Middle frontal gyrus (tissue), 1 donor: ENCODE measurements at regions not wholly inside any gene's neighbourhood (a gene's known extent, or its start where the extent isn't known, plus 50 kb on each side); places are given as distances from the start of the nearest gene placed in this dataset.
A peak's percentile ranks its signal among the peaks of the same experiment; 100 is the strongest.
"Not testable (repeated sequence)": the region's sequence is repeated elsewhere in the genome, so short reads cannot be mapped to it uniquely, and the experiment has no call there.

ENCODE experiments used
- DNase-seq: peaks from one replicate; pipeline ENCODE4 v3.0.0-alpha.2; 2015; ENCODE audit warnings: low spot score; ENCODE audit errors: extremely low spot score

DNA sequence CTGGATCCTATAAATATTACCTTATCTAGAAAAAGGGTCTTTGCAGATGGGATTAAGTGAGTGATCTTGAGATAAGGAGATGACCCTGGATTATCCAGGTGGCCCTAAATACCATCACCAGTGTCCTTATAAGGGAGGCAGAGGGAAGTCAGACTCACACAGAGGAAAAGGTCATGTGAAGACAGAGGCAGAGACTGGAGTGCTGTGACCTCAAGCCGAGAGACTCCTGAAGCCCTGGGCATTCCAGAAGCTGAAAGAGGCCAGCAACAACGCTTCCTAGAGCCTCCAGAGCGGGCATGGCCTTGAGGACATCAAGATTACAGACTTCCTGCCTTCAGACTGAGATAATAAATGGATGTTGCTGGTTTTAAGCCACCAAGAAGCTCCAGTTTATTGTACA is 118.8 kb downstream of the ATPSCKMT start:
- DNase-seq: no peak

DNA sequence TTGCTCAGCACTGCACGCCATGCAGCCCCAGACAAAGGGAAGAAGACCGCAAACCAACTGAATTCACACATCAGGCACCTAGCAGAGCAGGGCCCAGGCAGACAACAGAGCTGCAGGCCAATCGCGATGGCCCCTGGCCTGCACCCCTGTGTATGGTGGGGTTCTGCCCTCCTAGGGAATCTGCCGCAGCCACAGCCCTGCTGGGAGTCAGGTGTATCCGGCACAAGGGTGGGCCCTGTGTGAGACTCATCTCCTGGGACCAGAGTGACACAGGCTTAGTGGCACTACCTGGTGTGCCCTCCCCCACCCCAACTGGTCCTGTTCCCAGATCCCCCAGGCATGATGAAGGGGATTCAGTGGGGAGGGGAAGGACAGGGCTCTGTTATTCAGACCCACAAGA is 122.8 kb downstream of the ATPSCKMT start:
- no peak for DNase-seq

DNA sequence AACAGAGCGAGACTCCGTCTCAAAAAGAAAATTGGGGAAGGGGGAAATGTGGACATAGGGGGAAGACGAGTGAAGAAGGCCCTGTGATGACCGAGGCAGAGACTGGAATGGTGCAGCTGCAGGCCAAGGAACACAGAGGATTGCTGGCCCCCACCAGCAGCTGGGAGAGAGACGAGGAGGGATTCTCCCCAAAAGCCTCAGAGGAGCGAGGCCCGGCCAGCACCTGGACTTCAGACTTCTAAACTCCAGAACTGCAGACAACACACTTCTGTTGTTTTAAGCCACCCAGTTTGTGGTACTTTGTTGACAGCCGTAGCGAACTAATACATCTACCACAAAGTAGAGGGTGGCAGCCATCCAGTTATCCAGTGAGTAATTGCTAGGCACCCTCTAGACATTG is 124.6 kb downstream of the ATPSCKMT start:
- DNase-seq: no peak

DNA sequence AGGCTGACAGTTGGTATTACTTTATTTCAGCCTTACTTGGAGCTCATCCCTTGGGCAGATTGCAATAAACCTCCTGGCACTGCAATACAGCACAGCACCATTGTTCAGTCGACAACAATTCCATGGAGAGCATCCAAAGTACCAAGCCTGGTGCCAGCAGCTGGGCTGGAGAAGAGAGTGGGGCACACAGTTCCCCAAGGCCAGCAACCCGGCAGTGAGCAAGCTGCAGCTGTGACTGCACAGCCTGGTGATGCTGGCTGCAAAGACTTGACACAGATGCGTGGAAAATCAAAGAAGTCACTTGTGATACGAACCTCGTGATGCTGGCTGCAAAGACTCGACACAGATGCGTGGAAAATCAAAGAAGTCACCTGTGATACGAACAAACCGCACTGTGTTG is 125.4 kb downstream of the ATPSCKMT start:
- peak; percentile 82 for DNase-seq

DNA sequence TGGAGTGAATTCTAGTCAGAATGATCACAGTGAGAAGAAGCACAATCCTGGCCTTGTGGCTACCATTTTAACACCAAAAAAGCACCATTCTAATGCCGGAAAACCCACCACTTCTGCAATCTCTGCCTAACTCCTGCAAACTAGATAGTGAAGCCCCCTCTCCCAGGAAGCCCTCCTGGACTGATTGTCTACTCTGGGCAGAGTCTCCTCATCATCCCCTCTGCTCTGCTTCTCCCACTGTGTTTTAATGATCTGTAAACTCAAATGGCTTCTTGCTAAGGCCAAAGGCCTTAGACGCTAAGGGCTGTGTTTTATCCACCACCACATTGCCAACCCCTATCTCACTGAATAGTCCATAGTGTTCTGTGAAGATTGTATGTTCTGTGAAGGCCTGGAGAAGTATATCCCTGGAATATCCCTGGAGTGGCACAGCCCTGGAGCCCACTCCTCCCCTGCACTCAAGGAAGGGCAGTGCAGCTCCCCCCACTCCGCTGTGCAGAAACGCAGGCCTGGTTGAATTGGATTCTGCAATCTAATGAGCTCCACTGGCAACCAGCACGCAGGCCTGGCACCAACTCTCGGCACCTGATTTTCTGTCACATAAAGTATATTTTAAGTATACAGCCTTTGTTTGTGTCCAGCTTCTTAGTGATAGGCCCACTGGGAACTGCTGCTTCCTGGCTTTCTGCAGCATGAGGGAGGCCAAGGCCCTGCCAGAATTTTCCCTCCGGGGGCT is 126.3 kb downstream of the ATPSCKMT start:
- no peak for DNase-seq

DNA sequence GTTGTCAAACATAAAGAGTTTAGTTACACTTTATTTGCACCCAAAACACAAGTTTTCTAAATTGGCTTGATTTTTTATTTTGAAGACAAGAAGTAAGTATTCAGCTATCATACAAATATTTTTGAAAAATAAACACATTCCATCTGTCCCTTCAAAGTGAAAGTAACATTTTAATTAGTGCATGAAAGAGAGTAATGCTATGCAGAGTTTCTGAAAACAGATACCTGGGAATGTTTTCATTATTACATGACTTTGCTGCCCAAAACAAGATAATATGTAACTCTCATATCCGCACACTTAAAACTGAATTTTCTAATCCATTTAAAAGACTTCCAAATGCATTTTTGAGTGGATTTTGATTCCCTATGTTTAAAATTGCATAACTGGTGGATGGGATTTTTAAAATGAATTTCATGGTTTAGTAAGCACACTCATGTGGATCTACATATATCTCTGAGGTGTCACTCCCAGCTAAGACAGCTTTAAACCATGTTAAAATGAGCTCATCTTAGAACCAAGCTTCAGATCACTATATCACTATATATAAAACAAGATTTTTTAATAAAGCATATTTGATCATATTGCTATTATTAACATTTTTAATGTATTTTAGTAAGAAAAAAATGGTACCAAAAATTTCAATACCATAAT is 127.5 kb downstream of the ATPSCKMT start:
- DNase-seq: no peak

DNA sequence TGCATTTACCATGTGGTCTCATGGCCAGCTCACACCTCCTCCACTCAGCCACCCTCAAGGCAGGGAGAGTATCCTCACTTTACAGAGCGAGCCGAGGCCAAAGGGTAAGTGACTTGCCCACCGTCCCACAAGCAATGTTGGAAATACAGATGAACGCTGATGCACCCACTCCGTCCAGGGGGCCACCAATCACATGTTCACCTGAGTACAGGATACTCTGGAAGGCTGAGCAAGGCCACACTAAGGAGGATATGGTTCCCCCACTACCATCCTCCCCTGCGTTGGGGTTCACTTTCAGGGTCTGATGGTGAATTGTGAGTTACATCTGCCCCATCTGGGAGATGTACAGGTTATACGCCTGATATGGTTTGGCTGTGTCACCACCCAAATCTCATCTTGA is 128.8 kb downstream of the ATPSCKMT start:
- DNase-seq: no peak

DNA sequence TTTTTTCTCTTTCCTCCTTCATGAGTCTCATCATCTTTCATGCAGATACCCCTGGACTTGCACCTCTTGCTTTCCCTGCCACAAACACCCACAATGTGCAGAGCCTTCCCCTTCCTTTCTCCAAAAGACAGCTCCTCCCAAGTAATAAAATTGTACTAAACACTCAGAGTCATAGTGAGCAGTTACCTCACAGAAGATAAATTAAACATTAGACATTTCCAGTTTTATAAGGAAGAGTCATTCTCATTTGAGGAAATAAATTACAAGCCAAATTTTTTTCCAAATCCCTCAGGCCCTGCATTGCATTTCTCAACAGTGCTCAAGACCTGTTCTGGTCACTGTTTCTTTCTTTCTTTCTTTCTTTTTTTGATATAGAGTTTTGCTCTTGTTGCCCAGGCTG is 131.5 kb downstream of the ATPSCKMT start:
- DNase-seq: no peak

DNA sequence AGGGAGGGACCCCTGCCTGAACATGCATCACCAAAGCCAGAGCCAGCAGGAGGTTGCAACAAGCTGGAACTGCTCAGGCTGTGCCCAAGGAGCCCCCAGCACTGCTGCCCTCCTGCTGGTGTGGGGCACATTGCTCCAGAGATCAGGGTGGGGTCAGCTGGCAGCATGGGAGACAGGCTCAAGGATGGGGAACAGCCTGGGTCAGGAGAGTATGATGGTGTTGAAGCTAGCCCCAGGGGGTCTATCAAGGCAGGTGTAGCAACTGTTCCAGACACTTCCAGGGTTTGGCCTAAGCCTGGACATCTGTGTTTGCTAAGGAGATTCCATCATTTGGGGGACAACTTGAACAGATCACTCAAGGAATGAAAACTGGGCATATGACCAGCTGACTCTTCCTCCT is 133.1 kb downstream of the ATPSCKMT start:
- no peak for DNase-seq

DNA sequence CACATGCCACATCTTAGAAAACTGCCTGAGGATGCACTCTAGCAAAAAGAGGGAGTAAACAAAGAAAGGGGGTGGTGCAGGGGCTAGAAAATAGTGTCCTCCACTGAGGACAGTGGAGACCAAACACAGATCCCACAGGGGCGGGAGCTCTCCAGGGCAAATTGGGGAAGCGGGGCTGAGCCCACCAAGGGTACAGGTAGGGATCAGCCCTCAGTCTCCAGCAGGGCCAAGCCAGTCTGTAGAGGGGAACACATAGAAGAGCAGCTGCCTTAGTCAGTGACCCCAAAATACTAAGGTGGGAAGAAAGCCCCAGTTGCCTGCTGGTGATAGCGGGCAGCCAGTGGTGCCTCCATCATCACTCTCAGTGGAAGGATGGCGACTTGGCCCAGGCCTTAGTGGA is 134.0 kb downstream of the ATPSCKMT start:
- no peak for DNase-seq

DNA sequence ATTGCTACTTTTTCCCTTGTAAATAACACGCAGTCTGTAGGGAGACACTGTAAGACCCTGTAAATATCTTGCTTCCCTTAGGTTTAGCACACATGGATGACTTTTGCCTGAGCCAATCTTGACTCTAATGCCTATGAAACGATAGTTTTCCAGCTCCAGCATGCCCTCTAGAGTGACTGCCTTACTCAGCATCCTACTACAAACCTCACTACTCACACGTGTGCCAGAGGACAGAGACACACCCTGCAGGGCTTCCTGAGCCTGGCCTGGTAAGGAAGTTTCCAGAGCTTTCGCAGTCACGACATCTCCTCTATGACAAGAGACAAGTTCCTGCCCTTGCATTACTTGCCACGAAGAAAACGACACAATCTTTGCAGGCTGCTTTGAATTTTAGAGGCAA is 138.1 kb downstream of the ATPSCKMT start:
- DNase-seq: peak; percentile 14

DNA sequence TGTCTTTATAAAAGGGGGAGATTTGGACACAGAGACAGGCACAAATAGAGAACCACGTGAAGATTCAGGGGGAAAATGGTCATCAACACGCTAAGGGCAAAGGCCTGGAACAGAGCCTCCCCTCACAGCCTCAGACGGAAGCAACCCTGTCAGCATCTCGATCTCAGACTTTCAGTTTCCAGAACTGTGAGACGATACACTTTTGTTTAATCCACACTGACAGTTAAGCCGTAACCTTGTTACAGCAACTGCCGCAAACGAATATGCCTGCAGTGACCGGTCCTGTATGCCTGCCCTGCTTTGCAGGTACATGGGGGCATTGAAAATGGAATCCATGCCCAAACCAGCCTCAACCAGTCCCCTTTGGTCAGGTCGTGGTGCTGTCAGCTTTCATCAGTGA is 139.5 kb downstream of the ATPSCKMT start:
- no peak for DNase-seq

DNA sequence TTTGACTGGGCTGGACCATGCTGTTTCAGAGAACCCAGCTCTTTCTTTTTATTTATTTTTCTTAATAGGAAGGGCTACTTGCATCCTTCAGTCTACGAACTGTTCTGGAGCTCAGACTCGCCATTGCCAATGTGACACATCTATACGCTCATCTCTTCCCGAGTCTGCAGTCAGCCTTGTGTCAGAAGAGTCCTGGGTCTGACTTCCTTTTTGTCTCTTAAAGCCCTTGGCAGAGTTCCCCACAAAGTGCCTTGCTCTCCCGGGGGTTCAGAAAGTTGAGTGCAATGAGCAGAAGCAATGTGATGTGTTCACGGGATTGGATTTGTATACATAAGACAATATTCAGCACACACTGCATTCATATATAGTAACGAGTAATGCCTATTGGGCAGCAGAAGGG is 140.4 kb downstream of the ATPSCKMT start:
- DNase-seq: no peak

DNA sequence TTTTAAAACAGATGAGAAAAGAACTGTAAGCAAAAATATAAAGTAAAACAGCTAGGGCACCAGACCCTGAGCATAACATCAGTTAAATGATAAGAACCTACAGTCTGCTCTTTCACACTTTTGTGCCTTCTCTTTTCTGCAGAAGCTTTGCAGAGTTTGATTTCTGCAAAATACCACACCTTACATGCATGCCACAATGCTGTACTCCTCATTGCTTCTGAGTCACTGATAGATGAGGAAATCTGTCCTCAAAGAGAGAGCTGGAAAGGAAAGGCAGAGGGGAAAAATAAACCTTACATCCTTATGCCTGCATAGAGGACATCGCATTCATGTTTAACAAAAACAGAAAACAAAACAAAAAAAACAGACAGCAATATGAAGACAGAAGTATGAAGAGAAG is 142.9 kb downstream of the ATPSCKMT start:
- no peak for DNase-seq

DNA sequence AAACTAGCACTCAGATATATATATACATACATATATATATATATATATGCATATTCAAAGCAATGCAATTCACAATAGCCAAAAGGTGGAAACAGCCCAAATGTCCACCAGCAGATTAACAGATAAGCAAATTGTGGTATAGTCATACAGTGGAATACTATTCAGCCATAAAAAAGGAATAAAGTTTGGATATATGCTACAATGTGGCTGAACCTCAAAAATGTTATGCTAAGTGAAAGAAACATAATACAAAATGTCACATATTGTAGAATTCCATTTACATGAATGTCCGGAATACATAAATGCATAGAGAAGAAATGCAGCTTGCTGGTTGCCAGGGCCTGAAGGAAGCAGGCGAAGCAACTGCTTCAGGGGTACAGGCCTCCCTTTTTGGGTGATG is 143.4 kb downstream of the ATPSCKMT start:
- no peak for DNase-seq

DNA sequence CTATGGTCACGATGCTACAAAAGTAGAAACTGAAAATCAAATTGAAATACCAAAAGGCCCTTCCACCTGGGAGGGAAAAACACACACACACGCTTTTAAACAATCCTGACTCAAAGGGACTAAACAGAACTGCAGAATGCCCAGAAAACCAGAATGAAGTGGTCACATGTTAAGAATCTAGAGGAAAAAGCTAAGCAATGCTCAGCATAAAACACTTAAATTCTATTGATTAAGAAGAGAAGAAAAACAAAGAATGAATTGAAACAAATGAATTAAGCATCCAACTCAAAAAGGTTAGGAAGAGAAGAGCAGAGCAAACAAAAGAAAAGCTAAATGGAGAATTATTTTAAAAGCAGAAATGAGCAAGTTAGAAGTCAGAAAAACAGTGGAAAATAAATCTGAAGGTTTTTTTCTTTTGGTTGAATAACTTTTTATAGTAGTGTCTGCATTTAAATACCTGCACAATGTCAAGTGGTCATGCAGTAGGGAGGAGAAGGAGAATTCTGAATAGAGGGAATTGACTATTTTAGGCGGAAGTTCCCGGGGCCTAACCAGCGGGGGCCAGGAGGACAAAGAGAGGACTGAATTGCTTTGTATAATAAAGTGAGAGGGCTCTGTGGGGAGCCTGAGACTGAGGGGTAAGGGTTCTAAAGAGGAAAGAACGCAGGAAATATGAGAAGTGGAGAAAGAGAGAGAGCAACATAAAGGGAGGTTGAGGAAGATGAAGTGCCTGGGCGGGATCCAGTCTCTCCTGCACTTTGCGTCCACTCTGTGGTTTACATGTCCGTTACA is 146.8 kb downstream of the ATPSCKMT start:
- DNase-seq: no peak

DNA sequence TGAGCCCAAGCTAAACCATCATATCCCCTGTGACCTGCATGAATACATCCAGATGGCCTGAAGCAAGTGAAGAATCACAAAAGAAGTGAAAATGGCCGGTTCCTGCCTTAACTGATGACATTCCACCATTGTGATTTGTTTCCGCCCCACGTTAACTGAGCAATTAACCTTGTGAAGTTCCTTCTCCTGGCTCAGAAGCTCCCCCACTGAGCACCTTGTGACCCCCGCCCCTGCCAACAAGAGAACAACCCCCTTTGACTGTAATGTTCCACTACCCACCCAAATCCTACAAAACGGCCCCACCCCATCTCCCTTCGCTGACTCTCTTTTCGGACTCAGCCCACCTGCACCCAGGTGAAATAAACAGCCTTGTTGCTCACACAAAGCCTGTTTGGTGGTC is 147.5 kb downstream of the ATPSCKMT start:
- DNase-seq: not testable (repeated sequence)

DNA sequence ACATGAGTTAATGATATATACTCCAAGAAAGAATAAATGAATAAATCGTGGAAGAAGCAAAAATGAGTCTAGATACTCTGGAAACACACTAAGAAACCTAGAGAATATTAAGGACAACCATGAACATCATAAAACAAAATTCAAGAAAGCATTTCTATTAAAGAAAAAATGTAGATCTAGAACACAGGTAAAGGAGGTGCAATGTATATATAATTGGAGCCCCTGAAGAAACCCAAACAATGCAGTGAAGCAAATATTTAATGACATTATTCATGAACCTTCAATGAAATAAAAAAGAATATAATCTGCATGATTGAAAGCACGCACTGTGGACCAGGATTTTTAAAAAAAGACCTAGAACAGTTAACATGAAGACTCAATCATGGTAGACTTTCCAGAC is 150.1 kb downstream of the ATPSCKMT start:
- no peak for DNase-seq

DNA sequence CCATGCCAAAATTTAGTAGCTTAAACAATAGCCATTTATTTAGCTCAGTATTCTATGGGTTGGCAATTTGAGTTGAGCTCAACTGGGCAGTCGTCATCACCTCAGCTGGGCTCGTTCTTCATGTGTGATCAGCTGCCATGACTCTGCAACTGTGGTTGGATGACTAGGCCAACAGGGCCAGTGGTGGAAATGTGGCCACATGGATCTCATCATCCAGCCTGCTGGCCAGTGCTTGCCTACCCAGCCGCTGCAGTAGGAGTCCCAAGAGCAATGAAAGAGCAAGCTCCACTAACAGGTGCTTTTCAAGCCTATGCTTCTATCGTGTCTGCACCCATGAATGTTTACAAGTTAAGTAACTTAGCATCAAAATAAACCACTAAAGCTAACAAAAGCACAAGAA is 158.0 kb downstream of the ATPSCKMT start:
- no peak for DNase-seq

DNA sequence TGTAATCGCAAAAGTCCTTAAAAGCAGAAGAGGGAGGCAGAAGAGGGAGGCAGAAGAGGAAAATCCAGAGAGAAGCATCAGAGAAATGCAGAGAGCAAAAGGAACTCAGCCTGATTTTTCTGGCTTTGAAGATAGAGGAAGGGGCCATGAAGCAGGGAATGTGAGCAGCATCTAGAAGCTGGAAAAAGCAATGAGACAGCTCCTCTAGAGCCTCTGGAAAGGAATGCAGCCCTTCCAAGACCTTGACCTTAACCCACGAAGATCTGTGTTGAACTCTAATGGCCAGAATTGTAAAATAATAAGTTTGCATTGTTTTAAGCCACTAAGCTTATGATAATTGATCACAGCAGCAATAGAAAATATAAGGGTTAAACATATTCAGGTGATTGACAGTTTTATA is 159.6 kb downstream of the ATPSCKMT start:
- no peak for DNase-seq

DNA sequence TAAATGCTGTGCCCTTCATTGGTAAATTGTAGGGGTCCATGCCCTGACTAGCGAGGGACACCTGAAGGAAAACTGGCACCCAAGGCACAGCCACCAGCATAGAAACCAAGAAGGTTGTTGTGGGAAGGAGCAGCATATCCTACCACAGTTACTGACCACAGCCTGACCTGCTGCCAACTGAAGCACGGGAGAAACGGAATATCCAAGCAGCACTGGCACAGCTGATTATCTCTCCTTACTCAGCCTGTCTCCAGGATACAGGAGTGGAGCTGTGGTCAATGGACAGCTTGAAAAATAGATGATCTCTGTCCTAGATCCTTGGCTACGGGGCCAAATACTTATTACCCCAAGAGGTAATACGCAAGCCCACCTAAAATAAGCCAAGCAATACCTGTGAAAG is 164.5 kb downstream of the ATPSCKMT start:
- DNase-seq: no peak

DNA sequence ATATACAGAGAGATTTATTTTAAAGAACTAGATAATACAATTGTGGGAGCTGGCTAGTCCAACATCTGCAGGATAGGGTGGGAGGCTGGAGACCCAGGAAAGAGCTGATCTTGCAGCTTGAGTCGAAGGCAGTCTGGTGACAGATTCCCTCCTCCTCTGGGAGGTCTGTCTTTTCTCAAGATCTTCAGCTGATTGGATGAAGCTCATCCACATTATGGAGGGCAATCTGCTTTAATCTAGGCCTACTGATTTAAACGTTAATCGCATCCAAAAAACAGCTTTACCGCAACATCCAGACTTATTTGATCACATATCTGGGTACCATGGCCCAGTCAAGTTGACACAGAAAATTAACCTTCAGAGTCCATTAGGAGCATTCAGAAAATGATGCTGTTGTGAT is 168.1 kb downstream of the ATPSCKMT start:
- no peak for DNase-seq
